ENCODE measurements at regions not wholly inside any gene's neighbourhood (a gene's known extent, or its start where the extent isn't known, plus 50 kb on each side); places are given as distances from the start of the nearest gene placed in this dataset.

- H3K27ac ChIP-seq (ENCODE audit: low read depth, low read length), result no peak overlapping the region
- H3K36me3 ChIP-seq (ENCODE audit: control insufficient read depth, insufficient read depth, low read length), result no peaks in the 10 kb centered on the region
- no peak overlapping the region for H3K9ac ChIP-seq (ENCODE audit: low read depth, low read length)
- H3K27me3 ChIP-seq (ENCODE audit: control insufficient read depth, insufficient read depth, low read length), result no peaks in the 10 kb centered on the region
- H3K4me1 ChIP-seq (ENCODE audit: control insufficient read depth, insufficient read depth, low read length), result no peaks in the 10 kb centered on the region; the same call in 1 of the 2 replicates
- H3K4me3 ChIP-seq (ENCODE audit: low read depth, low read length), result no peak overlapping the region
- no peaks in the 10 kb centered on the region for H3K9me3 ChIP-seq (ENCODE audit: control insufficient read depth, insufficient read depth, low read length)
These were observed 189.7 kb upstream of the JAG1 start for GRCh38 chr20:10863337-10864060.

GRCh38 chr20:10864076-10864672 is 190.4 kb upstream of the JAG1 start:
- H3K9ac ChIP-seq (ENCODE audit: low read depth, low read length), result no peak overlapping the region
- H3K27me3 ChIP-seq (ENCODE audit: control insufficient read depth, insufficient read depth, low read length), result no peaks in the 10 kb centered on the region
- no peaks in the 10 kb centered on the region for H3K9me3 ChIP-seq (ENCODE audit: control insufficient read depth, insufficient read depth, low read length)
- H3K4me1 ChIP-seq (ENCODE audit: control insufficient read depth, insufficient read depth, low read length), result no peaks in the 10 kb centered on the region; the same call in 1 of the 2 replicates
- no peaks in the 10 kb centered on the region for H3K36me3 ChIP-seq (ENCODE audit: control insufficient read depth, insufficient read depth, low read length)
- H3K27ac ChIP-seq (ENCODE audit: low read depth, low read length), result no peak overlapping the region
- H3K4me3 ChIP-seq (ENCODE audit: low read depth, low read length), result no peak overlapping the region

GRCh38 chr20:10868299-10868698 is 194.5 kb upstream of the JAG1 start:
- Histone ChIP-seq H3K36me3 (ENCODE audit: control insufficient read depth, insufficient read depth, low read length) (no peaks in the 10 kb centered on the region), H3K27ac (ENCODE audit: low read depth, low read length) (no peak overlapping the region), H3K9me3 (ENCODE audit: control insufficient read depth, insufficient read depth, low read length) (no peaks in the 10 kb centered on the region), H3K4me3 (ENCODE audit: low read depth, low read length) (no peak overlapping the region), H3K4me1 (ENCODE audit: control insufficient read depth, insufficient read depth, low read length) (no peaks in the 10 kb centered on the region; the same call in 1 of the 2 replicates), H3K27me3 (ENCODE audit: control insufficient read depth, insufficient read depth, low read length) (no peaks in the 10 kb centered on the region), H3K9ac (ENCODE audit: low read depth, low read length) (no peak overlapping the region)

GRCh38 chr20:10873026-10873425 is 199.2 kb upstream of the JAG1 start:
- H3K4me3 ChIP-seq (ENCODE audit: low read depth, low read length), result no peak overlapping the region
- no peaks in the 10 kb centered on the region for H3K9me3 ChIP-seq (ENCODE audit: control insufficient read depth, insufficient read depth, low read length)
- H3K27me3 ChIP-seq (ENCODE audit: control insufficient read depth, insufficient read depth, low read length), result no peaks in the 10 kb centered on the region
- H3K27ac ChIP-seq (ENCODE audit: low read depth, low read length), result no peak overlapping the region
- H3K9ac ChIP-seq (ENCODE audit: low read depth, low read length), result no peak overlapping the region
- H3K4me1 ChIP-seq (ENCODE audit: control insufficient read depth, insufficient read depth, low read length), result no peaks in the 10 kb centered on the region
- no peaks in the 10 kb centered on the region for H3K36me3 ChIP-seq (ENCODE audit: control insufficient read depth, insufficient read depth, low read length)

GRCh38 chr20:10875653-10876052 is 201.9 kb upstream of the JAG1 start:
- Histone ChIP-seq H3K9me3 (ENCODE audit: control insufficient read depth, insufficient read depth, low read length) (no peaks in the 10 kb centered on the region), H3K27me3 (ENCODE audit: control insufficient read depth, insufficient read depth, low read length) (no peaks in the 10 kb centered on the region), H3K4me1 (ENCODE audit: control insufficient read depth, insufficient read depth, low read length) (no peaks in the 10 kb centered on the region), H3K9ac (ENCODE audit: low read depth, low read length) (no peak overlapping the region), H3K4me3 (ENCODE audit: low read depth, low read length) (no peak overlapping the region), H3K27ac (ENCODE audit: low read depth, low read length) (no peak overlapping the region), H3K36me3 (ENCODE audit: control insufficient read depth, insufficient read depth, low read length) (no peaks in the 10 kb centered on the region)

- no peak overlapping the region for H3K4me3 ChIP-seq (ENCODE audit: low read depth, low read length)
- H3K9me3 ChIP-seq (ENCODE audit: control insufficient read depth, insufficient read depth, low read length), result no peaks in the 10 kb centered on the region
- H3K27me3 ChIP-seq (ENCODE audit: control insufficient read depth, insufficient read depth, low read length), result no peaks in the 10 kb centered on the region
- no peaks in the 10 kb centered on the region for H3K36me3 ChIP-seq (ENCODE audit: control insufficient read depth, insufficient read depth, low read length)
- H3K4me1 ChIP-seq (ENCODE audit: control insufficient read depth, insufficient read depth, low read length), result no peaks in the 10 kb centered on the region
- H3K9ac ChIP-seq (ENCODE audit: low read depth, low read length), result no peak overlapping the region
- H3K27ac ChIP-seq (ENCODE audit: low read depth, low read length), result no peak overlapping the region
These were observed 202.8 kb upstream of the JAG1 start for GRCh38 chr20:10876558-10876957.

- H3K4me1 ChIP-seq (ENCODE audit: control insufficient read depth, insufficient read depth, low read length), result no peaks in the 10 kb centered on the region
- H3K4me3 ChIP-seq (ENCODE audit: low read depth, low read length), result no peak overlapping the region
- H3K27ac ChIP-seq (ENCODE audit: low read depth, low read length), result no peak overlapping the region
- H3K36me3 ChIP-seq (ENCODE audit: control insufficient read depth, insufficient read depth, low read length), result no peaks in the 10 kb centered on the region
- no peaks in the 10 kb centered on the region for H3K27me3 ChIP-seq (ENCODE audit: control insufficient read depth, insufficient read depth, low read length)
- no peak overlapping the region for H3K9ac ChIP-seq (ENCODE audit: low read depth, low read length)
- H3K9me3 ChIP-seq (ENCODE audit: control insufficient read depth, insufficient read depth, low read length), result no peaks in the 10 kb centered on the region
These were observed 203.5 kb upstream of the JAG1 start for GRCh38 chr20:10877342-10877741.

- Histone ChIP-seq H3K27me3 (ENCODE audit: control insufficient read depth, insufficient read depth, low read length) (no peaks in the 10 kb centered on the region), H3K4me3 (ENCODE audit: low read depth, low read length) (no peak overlapping the region), H3K27ac (ENCODE audit: low read depth, low read length) (no peak overlapping the region), H3K4me1 (ENCODE audit: control insufficient read depth, insufficient read depth, low read length) (no peaks in the 10 kb centered on the region), H3K36me3 (ENCODE audit: control insufficient read depth, insufficient read depth, low read length) (no peaks in the 10 kb centered on the region), H3K9me3 (ENCODE audit: control insufficient read depth, insufficient read depth, low read length) (no peaks in the 10 kb centered on the region), H3K9ac (ENCODE audit: low read depth, low read length) (no peak overlapping the region)
These were observed 209.4 kb upstream of the JAG1 start for GRCh38 chr20:10883166-10883565.

GRCh38 chr20:10893321-10893720 is 219.5 kb upstream of the JAG1 start:
- Histone ChIP-seq H3K27me3 (ENCODE audit: control insufficient read depth, insufficient read depth, low read length) (no peaks in the 10 kb centered on the region), H3K4me3 (ENCODE audit: low read depth, low read length) (no peak overlapping the region), H3K9me3 (ENCODE audit: control insufficient read depth, insufficient read depth, low read length) (no peaks in the 10 kb centered on the region), H3K36me3 (ENCODE audit: control insufficient read depth, insufficient read depth, low read length) (no peaks in the 10 kb centered on the region), H3K9ac (ENCODE audit: low read depth, low read length) (no peak overlapping the region), H3K4me1 (ENCODE audit: control insufficient read depth, insufficient read depth, low read length) (no peaks in the 10 kb centered on the region), H3K27ac (ENCODE audit: low read depth, low read length) (no peak overlapping the region)

GRCh38 chr20:10897336-10897735 is 223.5 kb upstream of the JAG1 start:
- Histone ChIP-seq H3K36me3 (ENCODE audit: control insufficient read depth, insufficient read depth, low read length) (no peaks in the 10 kb centered on the region), H3K27me3 (ENCODE audit: control insufficient read depth, insufficient read depth, low read length) (no peaks in the 10 kb centered on the region), H3K4me1 (ENCODE audit: control insufficient read depth, insufficient read depth, low read length) (no peaks in the 10 kb centered on the region), H3K4me3 (ENCODE audit: low read depth, low read length) (no peak overlapping the region), H3K9ac (ENCODE audit: low read depth, low read length) (no peak overlapping the region), H3K9me3 (ENCODE audit: control insufficient read depth, insufficient read depth, low read length) (no peaks in the 10 kb centered on the region), H3K27ac (ENCODE audit: low read depth, low read length) (no peak overlapping the region)

- Histone ChIP-seq H3K36me3 (ENCODE audit: control insufficient read depth, insufficient read depth, low read length) (no peaks in the 10 kb centered on the region), H3K27me3 (ENCODE audit: control insufficient read depth, insufficient read depth, low read length) (no peaks in the 10 kb centered on the region), H3K4me3 (ENCODE audit: low read depth, low read length) (no peak overlapping the region), H3K9me3 (ENCODE audit: control insufficient read depth, insufficient read depth, low read length) (no peaks in the 10 kb centered on the region), H3K27ac (ENCODE audit: low read depth, low read length) (no peak overlapping the region), H3K9ac (ENCODE audit: low read depth, low read length) (no peak overlapping the region), H3K4me1 (ENCODE audit: control insufficient read depth, insufficient read depth, low read length) (peaks cover 7% of the 10 kb centered on the region; the same call in 1 of the 2 replicates)
These were observed 224.8 kb upstream of the JAG1 start for GRCh38 chr20:10898552-10898951.

Measured in HUES48 (cell line).